Adrenal gland (tissue), 5 donors: ENCODE measurements at regions not wholly inside any gene's neighbourhood (a gene's known extent, or its start where the extent isn't known, plus 50 kb on each side); places are given as distances from the start of the nearest gene placed in this dataset.

Experiments
- CTCF ChIP-seq, 6 experiments: fragments of 450-650 bp in 4 of 6; fragments of 200-600 bp in 2 of 6; sonication (generic) in 1 of 6; IDR thresholded peaks; 1 replicate in 5 of 6; 2 replicates in 1 of 6; pipeline versions ENCODE4 v1.5.1 to v1.8.0; 2016 to 2021; ENCODE audit warnings: antibody characterized with exemption in 6 of 6, mild to moderate bottlenecking in 2 of 6, moderate library complexity in 1 of 6
- POLR2A ChIP-seq, 2 donors: fragments of 450-650 bp; IDR thresholded peaks; one replicate each; pipeline ENCODE4 v1.6.1; 2017; ENCODE audit warnings: antibody characterized with exemption in 2 of 2, mild to moderate bottlenecking in 2 of 2, moderate library complexity in 1 of 2
- donor health status: DM: no; HTN: no; CAD: no.

- TF ChIP-seq POLR2A (IDR thresholded peaks at IDR 0.05) (no peak), CTCF (IDR thresholded peaks at IDR 0.05) (no peak)
Measured at GRCh38 chr1:22311461-22311860, 140.2 kb upstream of the ZBTB40 start.
